Keratinocyte (primary cell): ENCODE measurements at regions not wholly inside any gene's neighbourhood (a gene's known extent, or its start where the extent isn't known, plus 50 kb on each side); places are given as distances from the start of the nearest gene placed in this dataset.

Experiments
- DNase-seq: peaks from one replicate; pipeline ENCODE4 v3.0.0-alpha.2; 2011; ENCODE audit warnings: low read depth, missing footprints, low spot score
- FAIRE-seq: peaks from 2 replicates; lab custom pipeline; 2011; peaks lifted over from hg19 to GRCh38; lab: Jason Lieb, UNC
- H2AFZ ChIP-seq: 2 replicates; pipeline ENCODE4 v1.6.0; 2012; ENCODE audit warnings: low read length, control low read depth, inconsistent platforms; ENCODE audit not compliant: control insufficient read depth
- H3K27ac ChIP-seq: 2 replicates; pipeline ENCODE4 v1.5.1; 2011; ENCODE audit warnings: low read length; ENCODE audit not compliant: control insufficient read depth, insufficient read depth
- H3K27me3 ChIP-seq: 3 replicates; pipeline ENCODE4 v1.6.0; 2011; ENCODE audit warnings: low read length; ENCODE audit not compliant: control insufficient read depth, insufficient read depth; ENCODE audit errors: extremely low read depth
- H3K36me3 ChIP-seq, 2 experiments: 2 replicates in 1 of 2; 3 replicates in 1 of 2; pipeline ENCODE4 v1.5.1; 2011; ENCODE audit warnings: low read length in 2 of 2, mild to moderate bottlenecking in 1 of 2; ENCODE audit not compliant: control insufficient read depth in 2 of 2, insufficient read depth in 2 of 2; ENCODE audit errors: extremely low read depth in 1 of 2
- H3K4me1 ChIP-seq: 3 replicates; pipeline ENCODE4 v1.5.1; 2011; ENCODE audit warnings: low read length; ENCODE audit not compliant: control insufficient read depth, insufficient read depth; ENCODE audit errors: extremely low read depth
- H3K4me2 ChIP-seq: 3 replicates; pipeline ENCODE4 v1.6.0; 2011; ENCODE audit warnings: low read depth, low read length; ENCODE audit not compliant: control insufficient read depth, insufficient read depth; ENCODE audit errors: extremely low read depth
- H3K4me3 ChIP-seq, 3 experiments: fragments of 200-600 bp in 1 of 3; sonication (generic) in 1 of 3; 2 replicates in 2 of 3; 3 replicates in 1 of 3; pipeline ENCODE4 v1.5.1; 2011 to 2016; ENCODE audit warnings: low read length in 3 of 3, mild to moderate bottlenecking in 3 of 3, control low read depth in 2 of 3, inconsistent platforms in 1 of 3, low read depth in 1 of 3, mixed read lengths in 1 of 3, mixed run types in 1 of 3, moderate library complexity in 1 of 3; ENCODE audit not compliant: control insufficient read depth in 2 of 3, insufficient read depth in 2 of 3; ENCODE audit errors: extremely low read depth in 1 of 3
- H3K79me2 ChIP-seq: 2 replicates; pipeline ENCODE4 v1.6.0; 2012; ENCODE audit warnings: low read length; ENCODE audit not compliant: control insufficient read depth, insufficient read depth
- H3K9ac ChIP-seq: 3 replicates; pipeline ENCODE4 v1.6.0; 2011; ENCODE audit warnings: low read length; ENCODE audit not compliant: control insufficient read depth, insufficient read depth; ENCODE audit errors: extremely low read depth
- H3K9me1 ChIP-seq: 3 replicates; pipeline ENCODE4 v1.6.0; 2011; ENCODE audit warnings: low read length; ENCODE audit not compliant: control insufficient read depth, insufficient read depth; ENCODE audit errors: extremely low read depth
- H3K9me3 ChIP-seq: 2 replicates; pipeline ENCODE4 v1.5.1; 2012; ENCODE audit warnings: low read depth, low read length; ENCODE audit not compliant: control insufficient read depth
- H4K20me1 ChIP-seq: 3 replicates; pipeline ENCODE4 v1.6.0; 2011; ENCODE audit warnings: low read length; ENCODE audit not compliant: control insufficient read depth, insufficient read depth; ENCODE audit errors: extremely low read depth
- CTCF ChIP-seq, 3 experiments: IDR thresholded peaks in 1 of 3; conservative IDR thresholded peaks in 1 of 3; optimal IDR thresholded peaks in 1 of 3; 2 replicates in 2 of 3; 3 replicates in 1 of 3; pipeline versions ENCODE3 to v1.5.1; 2011; ENCODE audit warnings: low read length in 3 of 3, mild to moderate bottlenecking in 3 of 3, moderate library complexity in 2 of 3, control low read depth in 1 of 3, inconsistent platforms in 1 of 3; ENCODE audit not compliant: insufficient read depth in 2 of 3; ENCODE audit errors: extremely low read depth in 1 of 3
- EZH2 ChIP-seq: IDR thresholded peaks from one replicate; pipeline ENCODE4 v1.6.1; 2012; ENCODE audit warnings: inconsistent platforms, mild to moderate bottlenecking, low read length, moderate library complexity
- dilution Hi-C: fragments of 300-500 bp; cut with MboI; formaldehyde crosslinking; loops from one replicate; pipeline ENCODE4 v1.7.0; 2020; ENCODE audit warnings: low sequenced_read_pairs; ENCODE audit not compliant: extremely low pct_ligation_motif_present

- Histone ChIP-seq H2AFZ (no peak overlapping the region), H3K79me2 (no peaks in the 10 kb centered on the region), H3K27me3 (no peaks in the 10 kb centered on the region), H3K9me1 (no peaks in the 10 kb centered on the region), H4K20me1 (no peaks in the 10 kb centered on the region), H3K4me2 (no peak overlapping the region), H3K4me1 (no peaks in the 10 kb centered on the region), H3K9ac (no peak overlapping the region), H3K9me3 (no peaks in the 10 kb centered on the region), H3K27ac (no peak overlapping the region), H3K36me3 (no peaks in the 10 kb centered on the region), H3K4me3 (no peak overlapping the region)
- TF ChIP-seq EZH2 = no peak
- TF ChIP-seq CTCF (optimal IDR thresholded peaks at IDR 0.05 in 1 of 3, IDR thresholded peaks at IDR 0.05 in 1 of 3, conservative IDR thresholded peaks at IDR 0.05 in 1 of 3; ENCODE audit: extremely low read depth in 1 of 3, insufficient read depth in 2 of 3, low read length in 3 of 3) = no peak
- DNase-seq (no peak), FAIRE-seq (no peak)
- dilution Hi-C loops = no loop called here
Observed at GRCh38 chr2:238704471-238705225, 143.2 kb upstream of the TWIST2 start.

- Histone ChIP-seq H3K9me1 (no peaks in the 10 kb centered on the region), H3K9me3 (no peaks in the 10 kb centered on the region), H4K20me1 (no peaks in the 10 kb centered on the region), H3K27ac (no peak overlapping the region), H3K9ac (no peak overlapping the region), H2AFZ (no peak overlapping the region), H3K27me3 (no peaks in the 10 kb centered on the region), H3K4me2 (no peak overlapping the region), H3K4me3 (no peak overlapping the region), H3K4me1 (no peaks in the 10 kb centered on the region), H3K36me3 (no peaks in the 10 kb centered on the region), H3K79me2 (no peaks in the 10 kb centered on the region)
- DNase-seq (no peak), FAIRE-seq (no peak)
- TF ChIP-seq CTCF (optimal IDR thresholded peaks at IDR 0.05 in 1 of 3, IDR thresholded peaks at IDR 0.05 in 1 of 3, conservative IDR thresholded peaks at IDR 0.05 in 1 of 3; ENCODE audit: extremely low read depth in 1 of 3, insufficient read depth in 2 of 3, low read length in 3 of 3) (no peak), EZH2 (no peak)
- dilution Hi-C loops = no loop called here
Observed at GRCh38 chr2:238706163-238706562, 141.7 kb upstream of the TWIST2 start.
